Body of pancreas (tissue), 4 donors: ENCODE measurements at regions not wholly inside any gene's neighbourhood (a gene's known extent, or its start where the extent isn't known, plus 50 kb on each side); places are given as distances from the start of the nearest gene placed in this dataset.

Experiments used
- POLR2A ChIP-seq, 3 donors: fragments of 450-650 bp; IDR thresholded peaks; one replicate each; pipeline ENCODE4 v1.6.1; 2016; ENCODE audit warnings: antibody characterized with exemption in 3 of 3, mild to moderate bottlenecking in 2 of 3
- TF ChIP-seq, protein P1 (sequence below), 7 experiments: fragments of 450-650 bp in 4 of 7; fragments of 200-600 bp in 3 of 7; sonication (generic) in 3 of 7; IDR thresholded peaks; one replicate each; pipeline ENCODE4 v1.5.1; 2016 to 2019; ENCODE audit warnings: antibody characterized with exemption in 7 of 7

DNA sequence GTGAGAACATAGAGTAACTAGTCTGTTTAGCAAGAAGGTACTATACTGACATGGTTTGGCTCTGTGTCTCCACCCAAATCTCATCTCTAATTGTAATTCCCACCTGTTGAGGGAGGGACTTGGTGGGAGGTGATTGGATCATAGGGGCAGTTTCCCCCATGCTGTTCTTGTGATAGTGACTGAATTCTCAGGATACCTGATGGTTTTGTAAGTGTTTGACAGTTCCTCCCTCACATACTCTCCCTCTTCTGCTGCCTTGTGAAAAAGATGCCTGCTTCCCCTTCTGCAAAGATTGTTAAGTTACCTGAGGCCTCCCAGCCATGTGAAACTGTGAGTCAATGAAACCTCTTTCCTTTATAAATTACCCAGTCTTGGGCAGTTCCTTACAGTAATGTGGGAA lies 240.4 kb upstream of the ST8SIA4 start:
- TF ChIP-seq, protein P1, sequence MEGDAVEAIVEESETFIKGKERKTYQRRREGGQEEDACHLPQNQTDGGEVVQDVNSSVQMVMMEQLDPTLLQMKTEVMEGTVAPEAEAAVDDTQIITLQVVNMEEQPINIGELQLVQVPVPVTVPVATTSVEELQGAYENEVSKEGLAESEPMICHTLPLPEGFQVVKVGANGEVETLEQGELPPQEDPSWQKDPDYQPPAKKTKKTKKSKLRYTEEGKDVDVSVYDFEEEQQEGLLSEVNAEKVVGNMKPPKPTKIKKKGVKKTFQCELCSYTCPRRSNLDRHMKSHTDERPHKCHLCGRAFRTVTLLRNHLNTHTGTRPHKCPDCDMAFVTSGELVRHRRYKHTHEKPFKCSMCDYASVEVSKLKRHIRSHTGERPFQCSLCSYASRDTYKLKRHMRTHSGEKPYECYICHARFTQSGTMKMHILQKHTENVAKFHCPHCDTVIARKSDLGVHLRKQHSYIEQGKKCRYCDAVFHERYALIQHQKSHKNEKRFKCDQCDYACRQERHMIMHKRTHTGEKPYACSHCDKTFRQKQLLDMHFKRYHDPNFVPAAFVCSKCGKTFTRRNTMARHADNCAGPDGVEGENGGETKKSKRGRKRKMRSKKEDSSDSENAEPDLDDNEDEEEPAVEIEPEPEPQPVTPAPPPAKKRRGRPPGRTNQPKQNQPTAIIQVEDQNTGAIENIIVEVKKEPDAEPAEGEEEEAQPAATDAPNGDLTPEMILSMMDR (IDR thresholded peaks at IDR 0.05): no peak
- no peak for TF ChIP-seq POLR2A (IDR thresholded peaks at IDR 0.05)
